NCI-H2081 (cell line): ENCODE measurements at regions not wholly inside any gene's neighbourhood (a gene's known extent, or its start where the extent isn't known, plus 50 kb on each side); places are given as distances from the start of the nearest gene placed in this dataset.
"Not testable (repeated sequence)": the region's sequence is repeated elsewhere in the genome, so short reads cannot be mapped to it uniquely, and the experiment has no call there.

Source experiments
- DNase-seq, 2 experiments: peaks; one replicate each; lab custom pipeline; 2025; lab: John Stamatoyannopoulos, UW

DNA sequence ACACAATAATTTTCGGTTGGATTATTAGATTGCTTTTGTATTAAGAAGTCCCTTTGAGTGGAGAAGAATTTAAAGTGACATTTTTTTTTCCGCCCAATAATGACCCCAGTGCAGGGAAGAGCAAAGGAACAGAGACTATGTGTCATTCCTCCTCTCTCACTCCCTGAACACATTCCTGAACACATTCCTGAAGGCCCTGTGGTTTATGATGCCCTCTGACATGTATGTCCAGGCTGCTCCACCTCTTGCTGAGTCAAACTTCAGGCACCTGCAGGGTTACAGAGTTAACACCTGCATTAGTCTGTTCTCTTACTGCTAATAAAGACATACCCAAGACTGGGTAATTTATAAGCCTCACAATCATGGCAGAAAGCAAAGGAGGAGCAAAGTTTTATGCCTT lies 704.0 kb upstream of the LRRN3 start:
- no peak for DNase-seq

DNA sequence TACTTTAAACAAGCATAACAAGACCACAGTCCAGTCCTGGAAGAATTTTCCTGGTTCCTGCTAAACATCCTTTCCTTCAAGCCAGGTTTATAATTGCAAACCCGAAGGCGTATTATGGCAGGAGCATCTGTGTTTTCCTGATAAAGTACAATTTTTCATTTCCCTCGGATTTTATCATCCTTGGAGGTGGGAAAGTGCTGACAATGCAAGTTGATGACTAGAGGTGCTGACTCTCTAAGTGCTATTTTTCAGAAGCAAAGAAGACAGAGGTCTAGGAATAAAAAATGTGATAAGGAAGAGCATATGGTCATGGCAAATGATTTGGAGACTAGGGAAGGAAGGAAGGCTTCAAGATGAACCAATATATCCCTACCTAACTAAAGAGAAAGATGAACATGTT lies 703.2 kb upstream of the LRRN3 start:
- DNase-seq = no peak

DNA sequence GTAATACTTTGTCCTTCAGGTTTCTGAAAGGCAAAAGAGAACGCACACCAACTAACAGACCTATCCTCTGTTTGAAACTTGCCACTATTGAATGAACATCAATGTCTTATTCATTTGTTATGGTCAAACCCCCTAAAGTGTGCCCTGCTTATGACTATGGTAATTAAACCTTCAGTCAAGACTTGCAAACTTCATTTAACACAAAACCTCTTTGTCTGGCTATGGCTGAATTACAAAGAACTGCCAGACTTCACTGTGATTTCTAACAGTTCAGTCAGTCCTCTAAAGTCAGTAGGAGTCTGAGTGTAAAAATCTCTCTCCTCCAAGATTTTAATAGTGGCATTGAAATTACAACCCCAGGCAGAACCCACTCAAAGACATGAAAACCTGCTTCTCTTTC lies 702.5 kb upstream of the LRRN3 start:
- no peak for DNase-seq

DNA sequence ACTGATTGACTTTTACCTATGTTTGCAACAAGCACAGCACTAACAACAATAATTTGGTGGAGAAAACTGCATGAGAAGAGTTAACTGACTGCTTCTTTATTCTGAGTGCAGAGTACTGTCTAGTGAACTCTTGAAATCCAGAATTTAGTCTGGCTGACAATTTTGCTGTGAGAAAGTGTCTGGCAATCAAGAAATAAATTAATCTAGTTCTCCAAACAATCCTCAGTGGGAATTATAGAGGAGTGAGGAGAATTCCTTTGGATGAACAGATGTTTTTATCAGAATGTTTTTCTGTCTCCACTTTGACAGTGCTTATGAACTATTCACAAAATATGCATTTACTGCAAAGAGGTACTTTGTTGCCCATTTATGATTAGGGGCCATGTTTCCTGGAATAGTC lies 694.9 kb upstream of the LRRN3 start:
- DNase-seq = no peak

DNA sequence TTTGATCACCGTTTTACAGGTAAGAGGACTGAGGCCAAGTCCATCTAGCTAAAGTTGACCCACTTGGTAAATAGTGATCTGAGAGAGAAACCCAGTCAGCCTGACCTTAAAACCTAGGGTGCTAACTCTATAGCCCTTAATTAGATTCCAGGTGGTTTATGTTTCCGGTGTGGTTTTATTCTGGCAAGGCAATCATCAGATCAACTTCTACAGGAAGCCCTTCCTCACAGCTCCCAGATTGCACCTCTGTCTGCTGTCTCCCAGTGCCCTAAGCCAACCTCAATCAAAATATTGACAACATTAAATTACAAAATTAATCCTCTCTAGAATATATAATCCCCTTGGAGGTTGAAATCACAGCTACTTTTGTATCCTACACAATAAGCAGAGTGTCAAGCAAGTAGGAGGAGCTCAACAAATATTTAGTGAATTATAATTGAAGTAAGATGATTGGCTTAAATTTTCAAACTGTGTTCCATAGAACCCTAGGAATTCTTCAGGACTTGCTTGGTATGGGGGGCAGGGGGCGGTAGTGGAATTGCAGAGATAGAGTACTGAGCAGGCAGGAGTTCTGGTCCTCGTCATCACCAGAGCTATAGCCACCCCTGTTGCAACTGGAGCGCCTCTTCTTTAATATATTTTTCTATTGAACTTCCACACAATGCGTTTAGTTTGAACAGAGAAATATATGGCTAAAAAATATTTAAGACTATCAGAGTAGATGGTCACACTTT lies 692.8 kb upstream of the LRRN3 start:
- DNase-seq = peak in 1 of 2 experiments; percentile 27

DNA sequence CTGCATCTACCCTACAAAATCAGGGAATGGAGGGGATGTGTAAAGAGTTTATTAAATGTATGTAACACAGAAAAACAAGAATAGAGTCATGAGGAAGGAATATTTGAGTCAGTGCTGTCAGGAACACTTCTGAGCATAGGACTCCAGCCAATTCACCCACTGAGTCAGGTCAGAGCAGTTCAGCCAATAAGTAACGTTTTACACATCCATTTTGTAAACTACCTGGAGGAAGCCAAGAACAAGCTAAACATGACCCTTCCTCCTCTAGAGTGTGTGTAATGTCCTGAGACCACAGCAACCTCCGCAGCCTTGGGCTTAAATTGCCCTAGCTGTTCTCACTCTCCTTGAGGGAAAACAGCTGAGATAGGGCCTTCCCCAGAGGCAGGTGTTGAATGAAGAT lies 691.5 kb upstream of the LRRN3 start:
- DNase-seq = no peak

DNA sequence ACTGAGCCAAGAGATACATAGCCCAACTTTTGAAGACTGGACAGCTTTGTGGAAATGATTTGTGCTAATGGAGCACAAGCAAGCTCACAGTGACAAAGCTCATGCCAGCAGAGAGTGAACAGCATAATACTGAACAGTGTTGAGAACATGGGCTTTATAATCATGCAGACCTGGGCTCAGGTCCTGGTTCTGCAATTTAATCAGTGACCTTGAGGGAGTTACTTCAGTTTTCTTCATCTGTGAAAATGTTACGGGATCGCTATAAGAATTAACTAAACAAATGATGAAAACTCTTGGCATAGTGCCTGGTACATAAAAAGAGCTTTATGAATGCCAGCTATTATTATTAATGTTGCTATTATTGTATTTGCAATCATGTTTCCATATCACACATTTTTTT lies 690.5 kb upstream of the LRRN3 start:
- DNase-seq = no peak

DNA sequence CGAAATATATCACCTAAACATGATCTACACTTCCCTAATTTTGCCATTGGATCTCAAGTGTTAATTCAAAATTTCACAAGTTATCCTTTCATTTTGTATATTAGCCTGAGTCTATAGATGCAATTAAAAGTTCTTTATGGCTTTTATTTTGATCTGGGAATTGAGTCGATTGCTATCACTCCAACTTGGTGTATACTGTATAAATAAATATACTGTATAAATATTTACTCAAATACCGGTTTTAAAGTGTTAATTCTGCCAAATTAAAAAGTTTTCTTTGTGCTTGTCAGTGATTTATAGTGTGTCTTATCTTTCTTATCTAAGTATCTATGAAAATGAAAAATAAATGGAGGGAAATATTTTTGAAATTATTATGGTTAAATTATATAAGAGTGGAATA lies 683.7 kb upstream of the LRRN3 start:
- no peak for DNase-seq

DNA sequence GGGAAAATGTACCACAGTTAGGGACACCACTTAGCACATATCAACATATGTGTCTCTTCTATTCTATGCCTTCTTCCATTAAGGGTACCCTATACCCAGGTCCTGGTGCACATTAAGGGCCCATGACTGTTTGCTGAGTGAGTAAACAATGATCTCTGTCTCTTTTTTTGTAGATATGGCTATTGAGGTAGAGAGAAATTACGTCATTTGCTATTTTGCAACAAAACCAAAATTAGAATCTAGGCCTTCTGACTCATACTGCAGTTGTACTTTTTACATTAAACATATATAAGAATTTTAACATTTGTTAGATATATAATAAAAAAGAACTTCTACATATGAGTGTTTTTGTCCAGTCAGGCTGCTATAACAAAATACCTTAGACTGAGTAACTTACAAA lies 683.2 kb upstream of the LRRN3 start:
- DNase-seq = no peak

DNA sequence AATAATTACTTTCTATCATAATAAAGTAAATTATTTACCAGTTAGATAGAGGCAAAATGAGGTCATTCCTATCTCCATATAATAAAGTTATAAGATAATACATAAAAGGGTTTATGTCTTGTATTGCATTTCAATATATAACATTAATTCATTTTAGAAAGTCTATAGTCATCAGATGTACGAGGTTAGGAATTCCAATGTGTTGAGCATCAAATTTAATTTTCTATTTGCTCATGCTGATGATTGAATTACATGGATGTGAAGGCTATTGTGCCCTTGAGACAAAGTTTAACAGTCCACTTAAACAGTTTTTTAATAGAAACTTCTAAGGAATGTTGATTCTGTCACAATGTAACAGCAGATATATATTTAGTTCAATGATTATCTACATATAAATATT lies 678.3 kb upstream of the LRRN3 start:
- no peak for DNase-seq

DNA sequence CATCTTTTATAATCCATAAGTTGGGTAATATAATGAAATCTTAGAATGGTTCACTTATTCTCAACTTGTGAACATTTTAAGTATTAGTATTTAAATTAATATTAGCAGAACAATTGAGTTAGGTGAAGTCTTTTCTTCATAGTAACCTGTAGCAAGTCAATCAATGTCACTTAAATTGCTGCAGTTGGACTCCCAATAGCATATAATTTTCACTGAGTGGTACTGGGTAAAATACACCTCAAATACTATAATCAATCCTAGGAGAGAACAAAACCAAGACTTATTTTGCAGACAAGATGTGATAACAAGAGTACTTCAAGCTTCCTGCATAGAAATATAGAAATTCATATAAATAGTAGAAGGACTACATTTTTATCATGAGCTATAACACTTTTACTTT lies 677.9 kb upstream of the LRRN3 start:
- no peak for DNase-seq

DNA sequence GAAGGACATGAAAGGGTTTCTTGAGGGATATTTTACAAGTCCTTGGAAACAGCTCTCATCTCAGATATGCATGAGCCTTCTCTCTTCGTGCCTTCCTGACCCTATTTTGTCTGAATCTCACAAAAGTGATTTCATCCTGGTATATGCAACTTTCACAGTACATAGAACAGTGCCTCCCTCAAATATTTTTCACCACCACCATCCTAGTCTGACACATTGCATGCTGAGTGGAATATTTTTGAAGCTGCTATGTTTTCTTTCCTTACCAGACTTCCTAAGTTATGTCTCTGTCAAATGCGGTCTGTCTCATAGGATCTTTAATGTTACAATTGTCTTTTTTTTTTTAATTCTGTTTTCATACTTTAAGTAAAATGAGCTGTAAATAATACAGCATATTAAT lies 673.3 kb upstream of the LRRN3 start:
- DNase-seq = no peak

DNA sequence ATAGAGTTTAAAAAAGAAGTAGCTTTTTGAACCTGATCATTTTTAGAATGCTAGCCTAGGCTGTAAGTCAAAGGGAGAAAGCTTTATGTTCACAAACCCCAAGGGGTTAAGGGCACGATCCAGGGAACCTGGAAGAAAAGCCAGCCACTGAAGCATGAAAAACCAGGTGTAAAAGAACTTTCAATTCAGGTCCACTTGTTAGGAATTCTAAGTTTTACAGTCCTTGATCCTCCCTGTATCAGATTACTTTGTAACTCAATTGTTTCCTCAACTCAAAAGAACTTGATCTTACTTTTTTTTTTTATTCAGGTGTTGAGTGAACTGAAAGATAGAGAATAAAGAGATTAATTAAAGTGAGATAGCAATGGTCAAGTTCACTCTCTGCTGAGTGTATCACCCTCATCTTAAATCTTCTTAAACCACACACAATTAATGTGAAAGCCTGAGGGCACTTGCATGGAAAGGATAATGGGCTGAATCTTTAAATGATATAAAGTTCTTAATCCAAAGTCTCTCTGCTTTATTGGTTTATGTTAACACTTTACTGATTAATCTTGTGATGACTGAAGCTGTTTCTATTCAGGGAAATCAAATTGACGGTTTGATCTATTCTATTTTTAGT lies 672.2 kb upstream of the LRRN3 start:
- DNase-seq = no peak

DNA sequence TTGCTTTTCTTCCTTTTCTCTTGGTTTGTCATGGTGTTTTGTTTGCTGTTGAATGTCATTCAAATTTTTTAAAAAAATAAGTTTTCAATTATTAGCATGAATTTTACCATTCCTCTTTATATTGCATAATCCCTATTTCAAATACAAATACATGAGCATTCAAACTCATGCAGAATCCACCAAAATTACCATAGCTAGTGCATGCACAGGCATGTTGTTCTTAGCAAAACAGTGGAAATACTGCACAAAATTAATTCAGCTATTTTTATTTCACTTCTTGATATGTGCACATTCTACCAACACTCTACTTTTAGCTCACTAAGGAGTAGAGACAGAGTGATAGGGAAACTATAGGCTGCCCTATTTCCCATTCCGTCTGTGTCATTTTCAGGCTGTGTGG lies 670.1 kb upstream of the LRRN3 start:
- no peak for DNase-seq

DNA sequence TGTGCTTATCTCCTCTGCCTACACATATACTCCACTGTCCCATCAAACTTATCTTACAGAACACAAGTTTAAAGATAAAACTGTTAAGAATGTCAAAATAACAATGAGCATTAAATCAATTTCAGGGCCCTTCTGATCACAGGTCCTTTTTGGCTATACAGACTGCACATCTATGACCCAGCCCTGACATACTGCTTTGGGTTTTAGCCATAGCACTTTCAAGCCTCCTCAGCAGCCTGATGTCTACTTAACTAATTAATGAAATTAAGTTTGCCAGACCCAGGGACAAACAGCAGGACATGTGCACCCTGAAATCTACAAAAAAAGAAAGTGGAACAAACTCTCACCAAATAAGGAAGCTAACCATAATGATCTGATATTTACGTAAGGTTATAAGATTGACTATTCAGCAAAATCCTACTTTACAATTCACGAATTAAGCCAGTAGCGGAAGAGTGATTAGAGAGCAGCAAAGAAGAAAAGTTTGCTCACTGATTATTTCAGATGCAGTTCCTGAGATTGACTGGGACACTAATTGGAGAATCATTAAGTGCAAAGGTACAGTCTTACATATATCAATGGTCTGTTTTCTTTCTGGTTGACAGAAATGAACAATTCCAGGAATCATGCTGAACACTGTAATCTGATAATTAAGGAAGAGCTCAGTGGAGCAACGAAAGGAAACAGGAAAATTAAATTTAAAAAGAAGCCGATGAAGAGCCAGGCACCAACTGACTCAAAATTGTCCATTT lies 669.3 kb upstream of the LRRN3 start:
- DNase-seq = no peak

DNA sequence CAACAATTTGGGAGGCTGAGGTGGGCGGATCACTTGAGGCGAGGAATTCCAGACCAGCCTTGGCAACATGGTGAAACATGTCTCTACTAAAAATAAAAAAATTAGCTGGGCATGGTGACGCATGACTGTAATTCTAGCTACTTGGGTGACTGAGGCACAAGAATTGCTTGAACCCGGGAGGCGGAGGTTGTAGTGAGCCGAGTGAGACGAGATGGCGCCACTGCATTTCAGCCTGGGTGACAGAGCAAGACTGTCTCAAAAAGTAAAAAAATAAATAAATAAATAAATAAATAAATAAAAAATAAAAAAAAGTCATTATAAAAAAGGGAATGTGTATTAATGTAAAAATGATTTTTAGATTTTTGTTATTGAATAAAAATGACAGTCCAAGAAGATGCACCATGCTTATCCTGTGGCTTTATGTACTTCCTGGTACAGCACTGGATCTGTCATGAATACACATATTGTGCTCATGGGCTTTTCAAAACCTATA lies 658.8 kb upstream of the LRRN3 start:
- DNase-seq = no peak

DNA sequence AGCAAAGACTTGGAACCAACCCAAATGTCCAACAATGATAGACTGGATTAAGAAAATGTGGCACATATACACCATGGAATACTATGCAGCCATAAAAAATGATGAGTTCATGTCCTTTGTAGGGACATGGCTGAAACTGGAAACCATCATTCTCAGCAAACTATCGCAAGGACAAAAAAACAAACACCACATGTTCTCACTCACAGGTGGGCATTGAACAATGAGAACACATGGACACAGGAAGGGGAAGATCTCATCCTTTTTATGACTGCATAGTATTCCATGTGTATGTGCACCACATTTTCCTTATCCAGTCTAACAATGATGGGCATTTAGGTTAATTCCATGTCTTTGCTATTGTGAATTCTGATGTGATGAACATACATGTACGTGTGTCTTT lies 652.0 kb upstream of the LRRN3 start:
- not testable (repeated sequence) for DNase-seq

DNA sequence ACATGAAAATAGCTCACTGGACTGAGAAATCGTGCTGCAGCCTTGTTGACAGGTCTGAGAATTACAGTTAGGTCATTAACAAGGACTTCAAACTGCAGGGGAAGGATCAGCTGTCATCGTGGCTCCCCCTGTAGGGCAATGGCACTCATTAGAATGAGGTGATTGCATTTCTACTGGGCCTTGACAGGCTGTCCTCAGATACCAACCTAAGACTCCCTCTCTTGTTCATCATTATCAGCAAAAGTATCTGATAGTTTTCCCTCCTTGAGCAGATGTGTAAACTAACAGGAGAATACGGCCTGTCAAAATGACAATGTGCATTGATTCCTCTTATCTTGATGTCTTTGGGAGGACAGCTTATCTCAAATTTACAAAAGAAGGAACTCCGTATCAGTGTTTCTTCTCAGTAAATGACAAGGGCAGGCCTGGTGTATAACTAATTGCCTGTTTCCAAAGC lies 648.5 kb upstream of the LRRN3 start:
- DNase-seq = peak; percentile 44 to 58

DNA sequence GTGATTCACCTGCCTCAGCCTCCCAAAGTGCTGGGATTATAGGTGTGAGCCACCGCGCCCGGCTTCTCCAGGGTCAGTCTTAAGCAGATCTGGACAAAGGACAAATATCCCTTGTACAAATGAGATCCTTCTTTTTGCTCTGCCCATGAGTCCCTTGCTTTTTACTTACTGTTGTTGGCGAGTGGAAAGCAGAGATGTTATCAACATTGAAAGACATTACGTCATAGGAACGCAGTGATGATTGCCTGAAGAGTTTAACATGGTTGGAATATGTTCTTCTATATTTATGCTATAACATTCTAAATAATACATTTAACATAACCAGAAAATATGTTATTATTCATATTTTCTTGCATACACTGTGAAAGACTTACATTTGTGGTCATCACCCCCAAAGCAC lies 644.3 kb upstream of the LRRN3 start:
- DNase-seq = no peak

DNA sequence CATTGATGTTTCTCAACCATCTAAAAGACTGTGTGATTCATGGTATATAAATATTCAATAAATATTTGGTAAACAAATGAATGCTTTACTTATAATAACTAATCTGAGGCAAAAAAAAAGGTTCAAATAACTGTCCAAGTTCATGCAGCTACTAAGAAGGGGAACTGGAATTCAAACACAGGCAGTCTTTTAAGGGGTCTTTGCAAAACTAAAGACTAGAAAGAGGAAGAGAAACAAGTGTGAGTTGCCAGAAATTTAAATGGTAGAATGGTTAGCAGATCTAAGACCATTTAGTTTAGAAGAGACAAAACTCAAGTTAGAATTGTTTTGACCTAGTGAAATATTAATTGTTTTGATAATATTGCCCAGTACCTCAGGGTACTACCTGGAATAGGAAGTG lies 642.0 kb upstream of the LRRN3 start:
- no peak for DNase-seq

DNA sequence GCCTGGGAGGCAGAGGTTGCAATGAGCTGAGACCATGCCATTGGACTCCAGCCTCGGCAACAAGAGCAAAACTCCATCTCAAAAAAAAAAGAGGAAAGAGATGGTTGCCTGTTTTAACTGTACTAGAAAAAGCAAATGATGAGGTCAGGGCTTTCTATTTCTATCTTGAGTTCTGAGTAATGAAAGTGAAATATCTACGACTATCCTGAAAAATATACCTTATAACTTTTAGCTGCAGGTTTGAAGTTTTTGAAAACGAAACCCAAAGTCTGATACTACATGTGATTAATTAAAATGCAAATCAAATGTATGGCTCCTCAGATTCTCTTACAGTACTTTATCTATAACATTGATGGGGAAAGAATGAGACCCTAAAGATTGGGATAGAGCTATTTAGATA lies 636.2 kb upstream of the LRRN3 start:
- no peak for DNase-seq

DNA sequence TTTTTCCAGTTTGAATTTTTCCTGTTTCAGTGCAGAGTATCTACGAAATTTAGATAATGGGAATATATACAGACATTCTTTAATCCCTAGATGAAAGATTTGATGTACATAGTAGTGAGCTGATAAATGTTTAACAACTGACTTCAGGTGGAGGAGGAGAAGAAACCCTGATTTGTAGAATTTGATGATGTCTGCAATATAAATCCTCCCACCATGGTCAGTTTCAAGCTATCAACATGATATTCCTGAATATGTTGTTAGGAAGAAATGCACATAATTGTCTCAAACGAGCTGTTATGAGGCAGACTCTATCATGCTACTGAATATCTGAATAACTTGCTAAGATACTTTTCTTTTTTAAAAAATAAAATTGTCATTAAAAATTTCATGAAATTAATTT lies 629.3 kb upstream of the LRRN3 start:
- DNase-seq = no peak

DNA sequence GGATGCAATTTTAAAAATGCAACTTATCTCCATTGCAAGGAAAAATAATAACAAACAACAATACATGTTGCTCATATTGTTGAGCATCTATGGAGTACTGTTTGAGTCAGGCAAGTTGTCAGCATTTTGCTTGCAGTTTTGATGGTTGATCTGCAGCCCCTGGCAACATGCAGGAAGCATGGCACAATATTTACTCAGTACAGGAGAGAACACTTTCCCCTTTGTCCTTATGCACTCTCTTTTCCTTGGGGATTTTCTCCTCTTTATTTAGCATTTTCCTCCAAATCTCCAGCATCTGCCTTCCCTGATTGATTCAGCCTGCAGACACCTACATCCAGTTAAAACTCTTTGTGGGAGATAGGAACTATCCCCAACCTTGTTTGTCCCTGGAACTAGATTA lies 620.5 kb upstream of the LRRN3 start:
- peak in 1 of 2 experiments; percentile 17 for DNase-seq
